GM18951 (cell line): ENCODE measurements at regions not wholly inside any gene's neighbourhood (a gene's known extent, or its start where the extent isn't known, plus 50 kb on each side); places are given as distances from the start of the nearest gene placed in this dataset.

Experiments
- POLR2A ChIP-seq: IDR thresholded peaks from 4 replicates; pipeline ENCODE4 v1.6.1; 2011; ENCODE audit warnings: mild to moderate bottlenecking; ENCODE audit not compliant: insufficient read length, insufficient read depth; ENCODE audit errors: extremely low read depth
- in situ Hi-C: fragments of 300-500 bp; cut with MboI; formaldehyde crosslinking; loops from one replicate; pipeline ENCODE4 v1.12.0; 2022; ENCODE audit warnings: low sequenced_read_pairs, mixed read lengths, inconsistent platforms; ENCODE audit not compliant: unreplicated experiment

DNA sequence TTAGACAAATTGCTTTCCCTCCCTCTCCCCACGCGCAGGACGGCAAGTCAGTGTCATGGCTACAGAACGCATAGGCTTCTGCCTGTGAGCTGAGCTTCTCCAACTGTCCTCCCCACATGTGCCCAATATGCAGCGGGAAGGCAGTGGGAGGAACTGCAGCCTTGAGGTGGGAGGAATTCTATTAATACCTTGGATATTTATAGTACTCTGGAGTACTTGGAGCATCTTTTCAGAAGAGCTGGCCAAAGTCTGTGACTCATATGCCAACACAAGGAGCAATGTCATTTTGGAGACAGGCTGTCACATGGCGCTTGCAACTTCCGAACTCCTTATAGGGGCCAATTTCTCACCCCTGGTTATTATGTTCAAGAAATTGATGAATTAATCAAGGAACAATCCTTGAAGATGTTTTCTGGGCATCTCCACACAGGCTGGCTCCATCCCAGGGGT is 245.0 kb upstream of the SERP2 start:
- in situ Hi-C loops = no loop called here
- no peak for TF ChIP-seq POLR2A

DNA sequence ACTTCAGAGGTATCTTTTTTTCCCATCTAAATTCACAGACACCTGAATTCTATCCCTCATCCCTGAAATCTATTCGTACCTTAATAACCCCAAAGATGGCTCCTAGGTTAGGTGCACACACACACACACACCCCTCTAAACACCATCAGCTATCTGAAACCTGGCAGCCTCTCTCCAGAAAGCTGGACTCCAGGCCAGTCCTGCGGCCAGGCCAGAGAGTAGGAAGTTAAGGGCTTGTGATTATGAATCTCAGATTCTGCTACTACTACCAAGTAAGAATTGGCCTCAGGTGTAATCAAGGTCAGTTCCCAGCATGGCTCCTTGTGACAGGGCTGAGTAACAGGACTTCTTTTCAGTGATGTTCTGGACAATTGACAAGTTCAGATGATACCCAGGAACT is 244.2 kb upstream of the SERP2 start:
- no peak for TF ChIP-seq POLR2A
- in situ Hi-C loops = no loop called here

GRCh38 chr13:44131069-44131614 is 242.5 kb upstream of the SERP2 start:
- no peak for TF ChIP-seq POLR2A
- in situ Hi-C loops = no loop called here

DNA sequence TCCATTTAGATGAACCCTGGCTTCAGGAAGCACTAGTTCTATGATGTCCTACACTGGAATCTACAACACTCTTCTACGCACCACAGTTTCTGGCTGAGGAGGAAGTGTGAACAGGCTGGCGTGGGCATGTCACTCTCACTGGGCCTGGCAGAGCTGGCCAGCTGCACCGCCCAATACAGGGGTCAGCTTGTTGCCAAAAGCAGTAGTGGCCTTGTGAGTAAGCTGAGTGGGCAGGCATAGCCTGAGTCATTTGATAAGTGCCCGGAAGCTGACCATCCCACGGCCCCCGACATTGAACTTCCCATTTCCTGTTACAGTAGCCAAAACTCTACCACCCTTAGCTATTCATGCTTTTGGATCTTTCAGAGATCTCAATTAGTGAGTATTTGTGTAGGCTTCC is 240.9 kb upstream of the SERP2 start:
- in situ Hi-C loops = no loop called here
- TF ChIP-seq POLR2A = no peak

GRCh38 chr13:44133626-44134025 is 240.0 kb upstream of the SERP2 start:
- in situ Hi-C loops = no loop called here

DNA sequence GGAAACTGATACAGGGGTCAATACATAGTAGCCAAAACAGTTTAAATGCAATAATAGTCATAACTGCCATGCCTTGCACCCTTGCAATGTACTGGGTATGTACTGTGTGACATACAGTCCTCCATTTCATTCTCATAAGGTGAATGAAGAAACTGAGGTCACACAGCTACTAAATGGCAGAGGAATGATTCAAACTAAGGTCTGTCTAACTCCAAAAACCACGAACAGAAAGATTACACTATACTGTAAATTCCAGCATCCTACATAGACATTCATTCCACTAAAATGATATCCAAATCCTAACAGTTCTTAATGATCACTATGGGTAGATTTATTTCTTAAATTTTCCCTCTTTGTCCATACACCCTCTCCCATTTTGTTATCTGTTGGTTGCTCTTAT is 238.1 kb upstream of the SERP2 start:
- in situ Hi-C loops = no loop called here
- no peak for TF ChIP-seq POLR2A

More at GRCh38 chr13:44133626-44134025, 240.0 kb upstream of the SERP2 start:
- TF ChIP-seq POLR2A = no peak

DNA sequence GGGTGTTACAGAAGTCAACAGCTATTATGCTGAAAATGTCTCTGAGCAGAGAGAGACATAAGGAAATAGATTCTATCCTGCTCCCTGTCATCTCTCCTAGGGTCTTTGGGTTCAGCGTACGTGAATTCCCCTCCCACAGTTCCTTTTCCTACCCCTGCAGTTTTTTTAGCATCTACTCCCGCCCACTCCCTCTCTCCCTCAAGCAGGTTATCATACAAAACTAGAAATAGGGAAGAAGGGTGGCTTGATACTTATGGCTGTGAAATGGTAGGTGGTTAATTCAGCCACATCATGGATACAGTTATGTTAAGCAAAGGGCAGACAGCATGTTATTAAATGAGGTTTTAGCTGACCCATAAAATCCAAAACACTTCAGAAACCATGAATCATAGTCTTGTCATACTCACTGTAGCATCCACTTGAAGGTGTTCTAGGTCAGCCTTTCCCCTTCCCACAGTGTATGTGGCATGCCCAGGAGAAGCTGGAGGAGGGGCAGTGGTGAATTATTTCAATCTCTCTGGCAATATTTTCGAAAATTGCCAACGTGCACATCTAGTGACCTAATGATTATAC is 236.8 kb upstream of the SERP2 start:
- no peak for TF ChIP-seq POLR2A
- in situ Hi-C loops = no loop called here

GRCh38 chr13:44137466-44137865 is 236.2 kb upstream of the SERP2 start:
- in situ Hi-C loops = no loop called here
- TF ChIP-seq POLR2A = no peak

DNA sequence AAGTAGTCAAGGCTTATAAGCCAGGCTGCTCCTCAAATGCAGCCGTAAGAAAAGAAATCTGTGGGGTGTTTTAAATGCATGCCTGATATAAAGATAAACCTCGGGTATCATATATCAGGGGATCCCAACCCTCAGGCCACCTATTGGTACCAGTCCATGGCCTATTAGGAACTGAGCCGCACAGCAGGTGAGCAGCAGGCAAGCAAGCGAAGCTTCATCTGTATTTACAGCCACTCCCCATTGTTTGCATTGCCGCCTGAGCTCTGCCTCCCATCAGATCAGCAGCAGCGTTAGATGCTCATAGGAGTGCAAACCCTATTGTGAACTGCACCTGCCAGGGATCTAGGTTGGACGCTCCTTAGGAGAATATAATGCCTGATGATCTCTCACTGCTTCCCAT is 233.5 kb upstream of the SERP2 start:
- no peak for TF ChIP-seq POLR2A
- in situ Hi-C loops = no loop called here

DNA sequence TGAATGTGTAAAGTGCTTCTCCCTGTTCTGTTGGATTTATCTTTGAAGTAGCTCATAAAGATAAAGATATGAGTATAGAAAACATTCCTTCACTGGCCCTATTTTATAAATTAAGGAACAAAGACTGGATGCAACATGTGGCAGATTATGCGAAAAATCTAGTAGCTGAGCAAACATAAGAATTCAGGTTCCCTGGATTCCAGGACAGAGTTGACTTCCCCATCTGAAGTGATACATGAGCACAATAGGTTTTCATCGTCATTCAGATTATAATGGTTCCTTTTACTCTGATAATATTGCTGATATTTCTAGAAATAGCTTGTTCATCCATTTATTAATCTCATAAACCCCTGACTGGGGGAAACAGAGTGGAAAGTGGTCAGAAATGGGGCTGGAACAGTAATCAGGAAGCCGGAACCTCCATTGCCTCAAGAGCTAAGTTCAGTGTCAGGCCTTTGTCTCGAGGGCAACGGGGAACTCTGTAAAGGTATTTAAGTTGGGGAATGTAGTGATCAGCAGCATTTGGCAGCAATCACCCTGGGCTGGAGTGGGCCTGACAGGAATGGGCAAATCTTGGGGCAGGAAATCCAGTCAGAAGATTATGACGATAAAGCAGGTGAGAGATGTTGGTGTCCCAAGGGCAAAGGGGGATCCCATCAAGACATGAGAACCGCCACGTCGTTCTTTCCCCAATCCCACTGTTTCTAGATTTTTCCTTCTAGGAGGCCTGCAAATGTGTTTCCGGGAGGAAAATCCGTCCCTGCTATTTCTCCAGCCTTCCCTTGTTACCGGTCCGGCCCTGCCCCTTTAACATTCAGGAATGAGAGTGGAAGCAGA is 232.5 kb upstream of the SERP2 start:
- TF ChIP-seq POLR2A = no peak
- in situ Hi-C loops = no loop called here

GRCh38 chr13:44141725-44142539 is 231.7 kb upstream of the SERP2 start:
- peak; percentile 90 for TF ChIP-seq POLR2A
- in situ Hi-C loops = no loop called here

DNA sequence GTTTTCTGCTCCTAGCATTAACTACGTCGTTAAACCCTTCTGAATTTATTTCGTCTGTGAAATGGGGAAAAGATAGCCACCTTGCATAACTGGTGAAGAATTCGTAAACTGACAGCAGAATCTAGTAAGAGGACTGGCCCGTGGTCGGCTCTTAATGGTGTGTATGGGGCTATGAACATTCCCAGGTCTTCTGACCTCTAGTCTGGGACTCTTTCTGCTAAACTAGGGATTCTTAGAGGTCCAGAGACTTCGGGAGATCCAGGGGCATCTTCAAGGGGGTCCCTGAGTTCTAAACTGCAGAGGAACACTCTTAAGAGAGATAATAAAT is 231.1 kb upstream of the SERP2 start:
- no peak for TF ChIP-seq POLR2A
- in situ Hi-C loops = no loop called here

DNA sequence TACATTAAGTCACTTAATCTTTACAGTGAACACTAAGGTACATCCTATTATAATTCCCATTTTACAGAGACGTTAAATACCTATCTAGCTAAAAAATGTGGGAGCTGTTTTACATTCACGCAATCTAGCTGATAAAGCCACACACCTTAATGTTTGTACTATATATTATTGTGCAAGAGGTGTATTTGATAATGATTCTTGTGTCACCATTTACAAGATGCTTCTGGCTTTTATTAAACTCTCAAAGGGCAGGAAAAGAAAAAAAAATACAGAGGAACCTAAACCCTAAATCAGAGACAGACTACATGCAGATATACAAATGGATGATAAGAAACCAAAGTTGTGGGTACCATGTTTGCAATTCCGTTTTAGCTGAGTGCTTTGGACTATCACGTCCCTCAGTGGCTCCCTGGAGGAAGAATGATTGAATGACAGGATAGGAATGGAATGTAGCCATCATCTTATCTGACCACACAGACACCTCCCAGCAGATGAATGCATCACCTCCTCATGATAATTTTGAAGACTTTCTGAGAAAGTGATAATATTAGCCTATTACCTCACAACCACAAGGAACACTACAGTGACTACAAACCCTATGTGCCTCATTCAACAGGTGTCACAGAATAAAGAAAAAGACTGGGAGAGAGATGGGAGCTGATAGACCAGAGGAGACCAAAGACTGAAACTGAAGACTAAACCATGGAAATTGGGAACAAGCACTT is 230.5 kb upstream of the SERP2 start:
- in situ Hi-C loops = no loop called here
- TF ChIP-seq POLR2A = no peak

- in situ Hi-C loops = no loop called here
- no peak for TF ChIP-seq POLR2A
These were observed 227.5 kb upstream of the SERP2 start for GRCh38 chr13:44146138-44146537.
